ENCODE measurements at regions not wholly inside any gene's neighbourhood (a gene's known extent, or its start where the extent isn't known, plus 50 kb on each side); places are given as distances from the start of the nearest gene placed in this dataset.

DNA sequence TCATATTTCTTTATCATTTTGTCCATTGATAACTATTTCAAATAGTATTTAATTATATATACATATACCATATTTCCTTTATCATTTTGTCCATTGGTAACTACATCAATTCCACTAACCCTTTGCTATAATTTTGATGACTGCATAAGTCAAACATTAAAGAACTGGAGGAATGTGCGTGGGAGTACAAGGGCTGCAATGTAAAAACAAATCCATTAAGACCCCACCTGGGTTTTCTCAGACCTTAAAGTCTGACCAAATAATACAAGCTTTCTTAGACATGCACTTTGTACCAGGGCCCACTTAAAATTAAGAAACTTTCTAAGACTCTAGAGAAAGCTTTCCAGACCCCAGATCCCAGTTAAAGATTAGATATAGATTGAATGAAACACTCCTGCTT lies 1622.4 kb upstream of the PCDH10 start:
- no peak overlapping the region for H2AFZ ChIP-seq (ENCODE audit: low read depth)
- H3K36me3 ChIP-seq (ENCODE audit: insufficient read depth): no peaks in the 10 kb centered on the region
- no peaks in the 10 kb centered on the region for H3K27me3 ChIP-seq (ENCODE audit: insufficient read depth, low read depth)
- no peak overlapping the region for H3K9ac ChIP-seq
- H4K20me1 ChIP-seq (ENCODE audit: insufficient read depth): no peaks in the 10 kb centered on the region
- H3K4me2 ChIP-seq: no peak overlapping the region
- TF ChIP-seq, protein P1, sequence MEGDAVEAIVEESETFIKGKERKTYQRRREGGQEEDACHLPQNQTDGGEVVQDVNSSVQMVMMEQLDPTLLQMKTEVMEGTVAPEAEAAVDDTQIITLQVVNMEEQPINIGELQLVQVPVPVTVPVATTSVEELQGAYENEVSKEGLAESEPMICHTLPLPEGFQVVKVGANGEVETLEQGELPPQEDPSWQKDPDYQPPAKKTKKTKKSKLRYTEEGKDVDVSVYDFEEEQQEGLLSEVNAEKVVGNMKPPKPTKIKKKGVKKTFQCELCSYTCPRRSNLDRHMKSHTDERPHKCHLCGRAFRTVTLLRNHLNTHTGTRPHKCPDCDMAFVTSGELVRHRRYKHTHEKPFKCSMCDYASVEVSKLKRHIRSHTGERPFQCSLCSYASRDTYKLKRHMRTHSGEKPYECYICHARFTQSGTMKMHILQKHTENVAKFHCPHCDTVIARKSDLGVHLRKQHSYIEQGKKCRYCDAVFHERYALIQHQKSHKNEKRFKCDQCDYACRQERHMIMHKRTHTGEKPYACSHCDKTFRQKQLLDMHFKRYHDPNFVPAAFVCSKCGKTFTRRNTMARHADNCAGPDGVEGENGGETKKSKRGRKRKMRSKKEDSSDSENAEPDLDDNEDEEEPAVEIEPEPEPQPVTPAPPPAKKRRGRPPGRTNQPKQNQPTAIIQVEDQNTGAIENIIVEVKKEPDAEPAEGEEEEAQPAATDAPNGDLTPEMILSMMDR (conservative IDR thresholded peaks at IDR 0.05; ENCODE audit: low read depth, low read length): no peak
- no peaks in the 10 kb centered on the region for H3K4me1 ChIP-seq (ENCODE audit: low read depth, poor library complexity, severe bottlenecking)
- H3K27ac ChIP-seq: no peak overlapping the region
- H3K4me3 ChIP-seq (IDR thresholded peaks at IDR 0.05; ENCODE audit: insufficient read depth, low read depth, low read length): no peak overlapping the region
- H3K79me2 ChIP-seq (ENCODE audit: insufficient read depth, low read depth): no peaks in the 10 kb centered on the region

DNA sequence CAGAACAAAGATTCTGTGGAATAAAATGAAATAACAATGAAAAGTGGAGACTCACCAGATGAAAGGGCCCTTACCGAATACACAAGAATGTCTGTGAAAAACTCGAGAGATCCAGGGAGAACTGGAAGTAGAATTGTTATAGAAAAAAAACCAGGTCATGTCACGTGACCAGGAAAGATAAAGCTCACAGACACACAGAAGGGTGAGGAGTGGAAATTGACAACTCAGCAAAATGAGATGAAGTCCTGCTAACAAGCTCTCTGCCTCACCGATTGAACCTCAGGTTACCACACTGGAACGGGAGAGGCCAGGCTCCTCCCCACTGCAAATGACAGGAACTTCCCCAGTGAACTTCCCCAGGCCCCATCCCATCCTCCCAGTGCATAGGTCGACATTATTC lies 1618.0 kb upstream of the PCDH10 start:
- Histone ChIP-seq H3K4me2 (no peak overlapping the region), H3K36me3 (ENCODE audit: insufficient read depth) (no peaks in the 10 kb centered on the region), H4K20me1 (ENCODE audit: insufficient read depth) (no peaks in the 10 kb centered on the region), H3K27me3 (ENCODE audit: insufficient read depth, low read depth) (no peaks in the 10 kb centered on the region), H3K4me1 (ENCODE audit: low read depth, poor library complexity, severe bottlenecking) (no peaks in the 10 kb centered on the region), H3K9ac (no peak overlapping the region), H3K4me3 (IDR thresholded peaks at IDR 0.05; ENCODE audit: insufficient read depth, low read depth, low read length) (no peak overlapping the region), H3K79me2 (ENCODE audit: insufficient read depth, low read depth) (no peaks in the 10 kb centered on the region), H2AFZ (ENCODE audit: low read depth) (no peak overlapping the region), H3K27ac (no peak overlapping the region)
- TF ChIP-seq, protein P1 (conservative IDR thresholded peaks at IDR 0.05; ENCODE audit: low read depth, low read length): no peak

DNA sequence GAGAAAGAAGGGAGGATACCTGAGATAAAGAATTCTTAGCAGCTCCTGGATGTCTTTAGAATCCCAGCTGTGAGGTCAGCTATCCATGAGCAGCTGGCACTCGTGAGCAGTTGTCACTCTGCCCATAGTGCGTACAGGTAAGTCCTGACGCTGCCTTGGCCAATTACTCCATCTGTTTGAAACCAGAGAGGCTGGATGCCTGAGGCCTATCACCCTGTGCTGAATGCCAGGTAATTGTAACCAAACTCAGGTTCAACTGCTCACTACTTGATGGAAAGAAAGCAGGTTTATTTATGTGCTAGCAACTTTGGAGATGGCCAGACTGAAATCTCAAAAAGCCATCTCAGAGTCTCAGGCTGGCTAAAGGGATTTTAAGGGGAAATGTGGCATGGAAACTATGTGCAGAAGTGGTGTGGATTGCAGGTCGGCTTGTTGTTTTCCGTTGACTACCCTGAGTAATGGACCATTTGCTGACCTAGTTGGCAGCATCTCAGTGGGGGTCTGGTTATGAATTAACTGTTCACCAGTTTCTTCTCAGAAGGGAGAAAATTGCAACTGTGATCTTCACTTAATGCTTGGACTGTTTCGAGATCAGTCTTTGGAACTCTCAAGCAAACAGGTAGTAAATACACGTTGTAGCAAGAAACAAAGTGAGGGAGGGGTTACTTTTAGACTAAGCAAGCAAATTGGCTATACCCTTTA lies 1614.0 kb upstream of the PCDH10 start:
- Histone ChIP-seq H3K27me3 (ENCODE audit: insufficient read depth, low read depth) (no peaks in the 10 kb centered on the region), H3K27ac (no peak overlapping the region), H3K9ac (no peak overlapping the region), H4K20me1 (ENCODE audit: insufficient read depth) (no peaks in the 10 kb centered on the region), H3K79me2 (ENCODE audit: insufficient read depth, low read depth) (no peaks in the 10 kb centered on the region), H3K36me3 (ENCODE audit: insufficient read depth) (no peaks in the 10 kb centered on the region), H3K4me1 (ENCODE audit: low read depth, poor library complexity, severe bottlenecking) (no peaks in the 10 kb centered on the region), H3K4me2 (no peak overlapping the region), H2AFZ (ENCODE audit: low read depth) (no peak overlapping the region), H3K4me3 (IDR thresholded peaks at IDR 0.05; ENCODE audit: insufficient read depth, low read depth, low read length) (no peak overlapping the region)
- TF ChIP-seq, protein P1 (conservative IDR thresholded peaks at IDR 0.05; ENCODE audit: low read depth, low read length): no peak

DNA sequence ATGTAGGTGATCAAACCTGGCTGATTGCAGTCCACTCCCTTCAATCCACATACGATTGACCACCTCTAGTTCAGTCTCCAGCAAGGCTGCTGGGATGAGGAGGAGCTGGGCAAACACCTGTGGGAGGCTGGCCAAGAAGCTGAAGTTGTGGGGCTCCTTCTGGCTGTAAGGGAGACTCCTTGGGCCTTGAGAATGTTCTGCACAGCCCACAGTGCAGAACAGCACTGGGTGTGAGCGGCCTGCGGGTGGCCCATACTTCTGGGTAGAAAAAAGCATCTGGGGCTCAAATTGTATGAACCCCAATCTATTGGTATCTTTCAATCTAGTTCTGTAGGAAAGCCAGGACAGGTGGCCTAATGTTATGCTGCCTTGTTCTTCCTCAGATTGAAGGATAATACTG lies 1608.8 kb upstream of the PCDH10 start:
- Histone ChIP-seq H3K79me2 (ENCODE audit: insufficient read depth, low read depth) (no peaks in the 10 kb centered on the region), H4K20me1 (ENCODE audit: insufficient read depth) (no peaks in the 10 kb centered on the region), H3K4me3 (IDR thresholded peaks at IDR 0.05; ENCODE audit: insufficient read depth, low read depth, low read length) (no peak overlapping the region), H3K4me2 (no peak overlapping the region), H2AFZ (ENCODE audit: low read depth) (no peak overlapping the region), H3K4me1 (ENCODE audit: low read depth, poor library complexity, severe bottlenecking) (no peaks in the 10 kb centered on the region), H3K27ac (no peak overlapping the region), H3K36me3 (ENCODE audit: insufficient read depth) (no peaks in the 10 kb centered on the region), H3K9ac (no peak overlapping the region), H3K27me3 (ENCODE audit: insufficient read depth, low read depth) (no peaks in the 10 kb centered on the region)
- TF ChIP-seq, protein P1 (conservative IDR thresholded peaks at IDR 0.05; ENCODE audit: low read depth, low read length): no peak

Data from KMS-11 (cell line).